Fibroblast of skin of left biceps (primary cell): ENCODE measurements at regions not wholly inside any gene's neighbourhood (a gene's known extent, or its start where the extent isn't known, plus 50 kb on each side); places are given as distances from the start of the nearest gene placed in this dataset.
A peak's percentile ranks its signal among the peaks of the same experiment; 100 is the strongest.

ENCODE experiments used
- DNase-seq, 2 experiments: peaks; one replicate each; pipeline ENCODE4 v3.0.0-alpha.2; 2013; ENCODE audit warnings: low read depth in 2 of 2

DNA sequence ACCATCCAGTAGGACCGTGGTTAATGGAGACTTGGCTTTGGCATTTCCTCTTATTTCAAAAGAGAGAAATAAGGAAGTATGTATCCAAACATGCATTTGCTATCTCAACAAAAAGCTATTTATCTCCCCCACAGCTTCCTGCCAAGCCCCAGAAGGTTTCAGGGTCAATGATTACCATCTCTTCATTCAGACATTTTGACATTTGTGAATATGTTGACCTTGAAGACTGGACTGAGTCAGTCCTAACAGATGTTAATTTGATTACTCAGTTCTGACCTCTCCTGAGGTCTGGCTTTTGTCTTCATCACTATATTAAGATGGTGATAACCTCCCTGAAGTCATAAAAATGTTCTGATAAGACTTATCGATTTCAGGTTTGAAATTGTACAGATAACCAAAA, 479.4 kb downstream of the AGTPBP1 start:
- no peak for DNase-seq

DNA sequence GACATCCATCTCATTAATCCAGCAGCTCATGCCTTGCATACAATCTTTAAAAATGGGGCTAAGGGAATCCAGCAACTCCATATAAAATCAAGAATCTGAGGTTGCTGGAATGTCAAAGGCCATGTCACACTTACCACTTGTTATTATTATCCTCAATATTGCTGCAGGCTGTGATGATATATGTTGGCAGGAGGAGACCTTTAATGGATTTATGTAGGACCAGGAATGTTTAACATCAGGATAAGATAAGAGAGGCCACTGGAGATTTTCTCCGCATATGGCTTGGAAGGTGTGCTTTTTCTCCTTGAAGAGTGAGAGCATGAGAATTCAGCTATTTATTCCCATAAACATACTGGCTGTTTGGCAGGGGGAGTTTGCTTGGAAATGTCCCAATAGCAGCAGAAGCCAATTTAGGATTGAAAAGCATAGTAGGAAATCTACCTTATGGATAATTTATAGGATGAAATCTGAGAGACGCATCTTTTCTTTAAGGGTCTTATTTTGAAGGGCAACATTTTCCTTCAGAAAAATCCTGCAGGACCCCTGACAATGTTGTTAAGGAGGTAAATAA, 481.4 kb downstream of the AGTPBP1 start:
- DNase-seq: no peak

GRCh38 chr9:85258823-85259370, 482.9 kb downstream of the AGTPBP1 start:
- DNase-seq: peak; percentile 28 to 50

DNA sequence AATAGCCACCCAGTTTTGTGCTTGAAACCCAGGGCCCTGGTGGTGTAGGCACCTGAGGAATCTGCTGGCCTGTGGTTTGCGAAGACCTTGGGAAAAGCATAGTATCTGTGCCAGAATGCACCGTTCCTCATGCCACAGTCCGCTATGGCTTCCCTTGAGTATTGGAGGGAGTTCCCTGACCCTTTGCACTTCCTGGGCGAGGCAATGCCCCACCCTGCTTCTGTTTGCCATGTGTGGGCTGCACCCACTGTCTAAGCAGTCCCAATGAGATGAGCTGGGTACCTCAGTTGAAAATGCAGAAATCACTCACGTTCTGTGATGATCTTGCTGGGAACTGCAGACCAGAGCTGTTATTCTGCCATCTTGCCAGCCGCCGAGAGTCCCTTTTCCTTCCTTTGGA, 483.5 kb downstream of the AGTPBP1 start:
- DNase-seq: no peak

DNA sequence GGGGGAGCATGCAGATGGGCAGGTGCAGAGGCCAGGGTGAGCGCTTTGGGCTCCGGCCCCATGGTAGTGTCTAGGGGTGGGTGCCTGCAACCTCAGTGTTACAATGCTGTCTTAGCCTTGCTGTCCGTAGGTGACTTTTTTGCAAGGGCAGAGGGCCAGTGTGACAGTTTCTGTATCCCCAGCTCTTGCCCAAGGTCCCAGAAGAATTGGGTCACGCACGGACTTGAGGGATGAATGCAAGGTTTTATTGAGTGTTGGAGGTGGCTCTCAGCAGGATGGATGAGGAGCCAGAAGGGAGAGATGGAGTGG, 492.5 kb downstream of the AGTPBP1 start:
- DNase-seq: no peak

DNA sequence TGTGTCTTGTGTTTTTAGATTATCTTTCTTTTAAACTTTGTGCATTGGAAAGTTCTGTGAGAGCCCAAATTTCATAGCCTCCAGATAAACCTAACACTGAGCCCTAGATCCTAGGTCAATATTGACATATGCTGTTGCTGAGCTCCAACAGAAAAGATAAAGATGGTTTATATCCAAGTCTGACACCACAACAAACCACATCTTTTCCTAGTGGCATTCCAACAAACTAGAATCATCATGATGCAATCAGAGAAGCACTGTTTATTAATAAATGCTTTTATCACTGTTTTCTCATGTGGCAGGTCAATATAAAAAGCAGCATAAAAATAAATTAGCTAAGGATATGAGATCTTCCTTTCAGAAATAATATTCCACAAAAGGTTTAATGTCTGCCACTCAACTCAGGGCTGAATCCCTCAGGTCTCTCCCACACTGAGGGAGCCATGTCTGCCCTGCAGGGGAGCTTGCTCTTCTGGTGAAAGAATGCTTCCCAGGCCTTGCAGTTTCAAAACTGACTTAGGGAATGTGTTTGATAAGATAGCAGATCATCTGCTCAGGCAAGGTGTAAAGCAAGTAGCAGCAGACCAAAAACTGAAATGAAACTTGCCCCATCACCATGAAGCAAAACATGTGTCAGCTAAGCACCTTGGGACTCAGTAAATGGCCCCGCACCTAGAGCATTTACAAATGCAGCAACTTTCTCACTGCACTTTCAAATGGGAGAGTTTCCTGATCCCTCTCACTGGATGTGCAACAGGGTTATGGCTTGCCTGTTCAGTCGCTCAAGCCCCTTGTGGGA, 493.0 kb downstream of the AGTPBP1 start:
- peak; percentile 55 to 57 for DNase-seq

DNA sequence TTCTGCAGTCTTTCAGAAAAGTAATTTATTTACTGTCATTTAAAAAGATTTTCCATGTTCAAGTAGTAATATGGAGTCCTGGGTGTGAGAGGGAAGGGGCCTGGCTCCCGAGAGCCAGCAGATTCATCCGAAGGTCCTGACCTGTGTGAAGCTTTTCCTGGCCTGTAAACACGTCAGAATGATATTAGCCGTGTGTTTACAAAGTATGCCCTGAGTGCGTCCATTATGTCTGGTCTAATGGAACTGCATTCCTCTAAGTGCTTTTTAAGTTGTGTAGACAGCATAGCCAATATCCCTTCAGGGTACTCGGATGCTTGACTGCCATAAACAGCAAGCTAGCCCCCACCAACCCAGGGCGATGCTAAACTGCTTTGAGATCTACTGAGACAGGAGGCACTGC, 495.2 kb downstream of the AGTPBP1 start:
- no peak for DNase-seq

DNA sequence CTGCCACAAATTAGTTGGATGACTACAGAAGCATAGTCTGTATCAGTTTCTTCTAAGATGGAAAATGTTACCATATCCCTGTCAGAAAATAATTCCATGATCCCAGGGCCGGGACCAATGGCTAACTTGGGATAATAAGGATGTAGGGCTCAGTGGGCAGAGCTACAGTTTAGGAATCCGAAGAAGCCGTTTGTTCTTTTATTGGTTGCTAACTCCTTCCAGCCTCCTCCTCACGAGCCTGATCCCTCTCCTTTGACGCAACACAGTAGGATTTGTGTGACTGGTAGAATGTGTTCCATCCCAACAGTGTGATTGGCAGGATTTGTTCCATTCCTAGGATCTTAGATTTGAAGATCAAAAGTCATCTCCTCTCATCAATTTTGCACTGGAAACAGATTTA, 496.9 kb downstream of the AGTPBP1 start:
- DNase-seq: no peak

- no peak for DNase-seq
Observed at GRCh38 chr9:85243977-85244376, 497.8 kb downstream of the AGTPBP1 start.

DNA sequence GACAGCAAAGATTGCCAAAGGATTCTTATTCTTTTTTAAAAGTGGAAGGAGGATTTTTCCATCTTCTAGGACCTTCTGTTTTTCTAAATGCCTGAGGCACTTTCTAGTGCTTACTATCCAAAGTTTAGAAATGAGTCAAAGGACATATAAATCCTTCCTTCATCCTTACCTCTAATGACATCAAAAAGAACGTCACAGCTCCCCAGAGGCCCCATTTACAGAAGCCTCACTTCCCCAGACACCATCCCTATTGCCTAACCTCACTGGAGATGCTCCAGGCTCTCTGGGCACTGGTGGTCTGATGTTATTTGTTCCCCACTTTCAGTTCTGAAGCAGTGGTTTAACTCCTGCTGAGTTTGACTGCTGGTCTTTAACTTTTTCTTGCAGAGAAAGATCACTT, 504.3 kb downstream of the AGTPBP1 start:
- DNase-seq: no peak

DNA sequence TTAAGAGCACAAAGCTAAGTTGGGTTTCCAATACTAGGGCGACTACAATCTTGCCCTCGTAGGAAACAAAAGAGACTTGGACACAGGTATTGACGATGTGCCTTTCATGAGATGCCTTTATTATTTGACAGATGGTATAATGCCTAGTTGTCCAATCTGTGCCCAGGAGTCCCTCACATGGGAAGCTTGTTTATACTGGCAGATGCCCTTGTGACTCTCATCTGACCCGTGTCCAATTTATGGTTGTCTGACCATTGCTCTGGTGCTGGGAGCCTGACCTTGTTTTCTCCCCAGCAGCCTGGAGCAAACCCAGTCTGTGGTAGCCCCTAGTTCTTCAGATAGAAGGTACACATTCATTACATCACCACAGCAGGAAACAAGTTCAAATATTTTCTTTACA, 511.7 kb downstream of the AGTPBP1 start:
- no peak for DNase-seq

DNA sequence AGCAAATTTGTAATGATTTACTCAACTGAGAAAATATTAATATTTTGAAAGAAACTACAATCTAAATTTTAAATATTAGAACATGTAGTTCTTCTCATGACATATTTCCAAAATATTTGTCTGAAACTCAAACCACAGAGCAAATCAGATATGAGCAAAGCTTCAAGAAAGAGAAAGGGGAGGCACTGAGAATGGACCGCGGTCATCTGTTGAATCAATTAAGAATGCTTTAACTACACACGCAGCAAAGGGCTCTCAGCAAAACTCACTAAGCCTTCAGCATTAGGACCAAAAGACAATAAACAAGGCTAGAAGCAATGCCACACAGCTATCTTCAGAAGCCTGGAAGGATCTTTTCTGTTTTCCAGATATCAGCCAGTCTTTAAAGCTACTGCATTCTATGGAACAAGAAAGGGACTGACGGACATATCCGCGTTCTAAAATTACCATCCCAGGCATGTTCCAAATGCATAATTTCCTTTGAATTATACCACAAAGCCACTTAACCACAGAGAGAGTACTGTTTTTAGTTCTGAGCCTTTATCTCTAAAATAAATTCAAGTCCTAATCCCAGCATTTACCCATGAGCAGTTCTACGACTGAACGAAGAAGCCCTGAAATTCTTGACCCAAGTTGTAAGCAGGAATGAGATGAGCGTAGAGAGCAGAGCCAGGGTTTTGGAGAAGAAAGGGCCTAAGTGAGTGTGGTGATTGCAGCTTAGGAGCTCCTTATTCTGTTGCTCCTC, 513.5 kb downstream of the AGTPBP1 start:
- DNase-seq: no peak

DNA sequence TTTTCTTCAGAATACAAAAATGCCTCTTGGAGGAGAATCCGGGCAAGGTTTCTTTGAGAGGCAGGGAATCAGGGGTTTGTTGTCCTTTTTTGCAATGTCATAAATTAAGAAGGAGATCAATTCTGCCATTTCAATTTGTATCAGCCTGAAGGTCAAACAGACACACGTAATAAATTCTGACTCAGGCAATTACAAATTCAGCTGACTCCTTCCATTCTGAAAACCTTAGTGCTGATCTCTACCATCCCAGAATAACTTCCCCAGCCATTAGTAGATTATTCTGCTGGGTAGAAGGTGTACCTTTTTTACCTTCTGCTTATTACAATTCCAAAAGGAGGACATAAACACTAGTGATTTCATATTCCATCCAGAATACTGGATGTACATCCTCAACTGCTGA, 516.6 kb downstream of the AGTPBP1 start:
- DNase-seq: no peak

DNA sequence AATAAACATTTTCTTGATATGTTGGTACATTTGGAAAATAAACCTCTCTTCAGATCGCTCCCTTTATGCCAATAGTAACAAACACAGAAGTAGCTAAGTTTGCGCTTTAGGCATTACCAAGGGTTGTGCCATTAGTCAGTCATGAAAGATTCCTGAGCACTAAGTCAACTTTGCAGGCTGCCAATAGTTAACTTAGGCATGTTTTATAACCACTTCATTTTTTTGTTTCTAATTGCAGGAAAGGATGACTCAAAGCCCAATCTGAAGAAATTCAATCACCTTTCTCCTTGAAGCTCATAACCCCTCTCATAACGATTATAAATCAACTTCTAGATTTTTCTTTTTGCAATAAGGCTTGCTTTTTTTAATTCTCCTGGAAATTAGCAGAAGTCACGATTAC, 517.0 kb downstream of the AGTPBP1 start:
- peak; percentile 67 to 74 for DNase-seq

DNA sequence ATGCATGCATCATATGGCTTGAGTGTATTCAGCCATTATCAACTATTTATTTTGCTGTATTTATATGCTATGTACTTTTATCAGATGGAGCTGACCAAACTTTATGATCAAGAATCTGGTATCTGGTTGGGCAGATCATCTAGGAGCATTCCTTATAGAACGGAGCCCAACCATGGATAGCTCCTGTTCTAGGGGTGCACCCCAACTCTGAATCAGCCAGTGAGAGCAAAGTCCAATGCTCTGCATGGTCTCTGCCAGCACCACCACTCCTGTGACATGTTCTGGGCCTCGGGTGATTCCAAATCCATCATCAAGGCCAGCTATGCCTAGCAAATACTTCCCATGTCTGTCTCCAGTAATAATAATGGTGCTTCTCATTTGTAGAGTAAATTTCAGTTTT, 517.5 kb downstream of the AGTPBP1 start:
- DNase-seq: no peak

- DNase-seq: no peak
Observed at GRCh38 chr9:85223506-85224125, 518.1 kb downstream of the AGTPBP1 start.

GRCh38 chr9:85216601-85217000, 525.2 kb downstream of the AGTPBP1 start:
- no peak for DNase-seq

- no peak for DNase-seq
Observed at GRCh38 chr9:85215961-85216360, 525.8 kb downstream of the AGTPBP1 start.

GRCh38 chr9:85215416-85215815, 526.3 kb downstream of the AGTPBP1 start:
- no peak for DNase-seq

GRCh38 chr9:85213650-85214607, 527.8 kb downstream of the AGTPBP1 start:
- DNase-seq: no peak

- peak; percentile 82 to 84 for DNase-seq
Observed at GRCh38 chr9:85212887-85213286, 528.9 kb downstream of the AGTPBP1 start.
